22Rv1 (cell line): ENCODE measurements at regions not wholly inside any gene's neighbourhood (a gene's known extent, or its start where the extent isn't known, plus 50 kb on each side); places are given as distances from the start of the nearest gene placed in this dataset.

Experiments used
- CTCF ChIP-seq: fragments of 450-650 bp; IDR thresholded peaks from 2 replicates; pipeline ENCODE4 v1.5.1; 2017; ENCODE audit warnings: mild to moderate bottlenecking
- ZFX ChIP-seq: fragments of 450-650 bp; IDR thresholded peaks from 2 replicates; pipeline ENCODE4 v1.6.1; 2017; ENCODE audit warnings: antibody characterized with exemption, borderline replicate concordance

- no peak for TF ChIP-seq CTCF
- no peak for TF ChIP-seq ZFX
Measured at GRCh38 chr5:87899721-87900131, 368.9 kb downstream of the TMEM161B start.
